ENCODE measurements at regions not wholly inside any gene's neighbourhood (a gene's known extent, or its start where the extent isn't known, plus 50 kb on each side); places are given as distances from the start of the nearest gene placed in this dataset.

- intact Hi-C loops (cut with DNase I) = no loop called here
- DNase-seq (no peak), ATAC-seq (no peak)
- TF ChIP-seq CTCF (IDR thresholded peaks at IDR 0.05) = no peak
- Histone ChIP-seq H3K27ac (no peak overlapping the region), H3K27me3 (peaks cover 0 to 6% of the 10 kb centered on the region in 2 donors), H3K36me3 (no peaks in the 10 kb centered on the region), H3K9me3 (no peaks in the 10 kb centered on the region), H3K4me3 (no peak overlapping the region), H3K4me1 (no peaks in the 10 kb centered on the region)
Observed at GRCh38 chr16:87108941-87109340, 208.3 kb downstream of the C16orf95 start.

- ATAC-seq (no peak), DNase-seq (no peak)
- Histone ChIP-seq H3K36me3 (no peaks in the 10 kb centered on the region), H3K4me1 (no peaks in the 10 kb centered on the region), H3K9me3 (no peaks in the 10 kb centered on the region), H3K27ac (no peak overlapping the region), H3K4me3 (no peak overlapping the region), H3K27me3 (peaks cover 0 to 22% of the 10 kb centered on the region in 2 donors)
- no peak for TF ChIP-seq CTCF (IDR thresholded peaks at IDR 0.05)
- intact Hi-C loops (cut with DNase I) = no loop called here
Observed at GRCh38 chr16:87114832-87115231, 202.4 kb downstream of the C16orf95 start.

GRCh38 chr16:87115646-87116045 lies 201.5 kb downstream of the C16orf95 start:
- Histone ChIP-seq H3K4me3 (no peak overlapping the region), H3K4me1 (no peaks in the 10 kb centered on the region), H3K27ac (no peak overlapping the region), H3K9me3 (no peaks in the 10 kb centered on the region), H3K27me3 (peaks cover 0 to 31% of the 10 kb centered on the region in 2 donors), H3K36me3 (no peaks in the 10 kb centered on the region)
- TF ChIP-seq CTCF (IDR thresholded peaks at IDR 0.05) = no peak
- ATAC-seq (no peak), DNase-seq (no peak)
- intact Hi-C loops (cut with DNase I) = no loop called here

- intact Hi-C loops (cut with DNase I) = no loop called here
- H3K4me1 ChIP-seq = no peaks in the 10 kb centered on the region
- H3K9me3 ChIP-seq = no peaks in the 10 kb centered on the region
- ATAC-seq (no peak), DNase-seq (no peak)
- H3K27me3 ChIP-seq = peaks cover 0 to 41% of the 10 kb centered on the region in 2 donors
- H3K4me3 ChIP-seq = no peak overlapping the region
- no peak overlapping the region for H3K27ac ChIP-seq
- H3K36me3 ChIP-seq = no peaks in the 10 kb centered on the region
- TF ChIP-seq CTCF (IDR thresholded peaks at IDR 0.05) = no peak
Observed at GRCh38 chr16:87117936-87118335, 199.3 kb downstream of the C16orf95 start.

GRCh38 chr16:87119168-87119567 lies 198.0 kb downstream of the C16orf95 start:
- H3K4me3 ChIP-seq = no peak overlapping the region
- intact Hi-C loops (cut with DNase I) = no loop called here
- DNase-seq (no peak), ATAC-seq (no peak)
- H3K27ac ChIP-seq = no peak overlapping the region
- no peak for TF ChIP-seq CTCF (IDR thresholded peaks at IDR 0.05)
- peaks cover 0 to 2% of the 10 kb centered on the region in 2 donors for H3K9me3 ChIP-seq
- peaks cover 0 to 41% of the 10 kb centered on the region in 2 donors for H3K27me3 ChIP-seq
- no peaks in the 10 kb centered on the region for H3K36me3 ChIP-seq
- H3K4me1 ChIP-seq = no peaks in the 10 kb centered on the region
